CD1c-positive myeloid dendritic cell (primary cell): ENCODE measurements at regions not wholly inside any gene's neighbourhood (a gene's known extent, or its start where the extent isn't known, plus 50 kb on each side); places are given as distances from the start of the nearest gene placed in this dataset.

Source experiments
- DNase-seq: peaks from one replicate; pipeline ENCODE4 v3.0.0-alpha.2; 2016; ENCODE audit errors: extremely low spot score

DNA sequence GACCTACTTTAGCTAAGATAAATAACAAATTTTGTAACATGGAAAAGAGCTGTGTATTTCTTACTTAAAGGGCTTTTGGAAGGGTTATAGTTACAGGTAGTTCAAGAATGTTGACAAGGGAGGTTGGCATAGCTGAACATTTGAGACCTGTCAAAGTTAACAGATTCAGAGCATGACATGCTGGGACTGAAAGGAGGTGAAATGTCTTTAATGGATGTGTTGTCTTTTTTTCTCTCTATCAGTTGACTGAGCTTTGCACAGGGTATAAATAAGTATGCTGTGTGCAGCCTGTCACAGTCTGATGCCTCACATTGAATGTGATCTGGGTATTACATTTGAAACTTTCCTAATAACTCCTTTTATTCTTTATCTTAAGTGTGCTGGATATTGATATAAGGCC, 411.9 kb upstream of the ZP4 start:
- DNase-seq, result no peak

GRCh38 chr1:238296371-238296770, 405.6 kb upstream of the ZP4 start:
- DNase-seq, result no peak

- DNase-seq, result no peak
Observed at GRCh38 chr1:238293075-238293474, 402.4 kb upstream of the ZP4 start.

GRCh38 chr1:238281418-238281817, 390.7 kb upstream of the ZP4 start:
- no peak for DNase-seq

- DNase-seq, result no peak
Observed at GRCh38 chr1:238279694-238280380, 389.1 kb upstream of the ZP4 start.

DNA sequence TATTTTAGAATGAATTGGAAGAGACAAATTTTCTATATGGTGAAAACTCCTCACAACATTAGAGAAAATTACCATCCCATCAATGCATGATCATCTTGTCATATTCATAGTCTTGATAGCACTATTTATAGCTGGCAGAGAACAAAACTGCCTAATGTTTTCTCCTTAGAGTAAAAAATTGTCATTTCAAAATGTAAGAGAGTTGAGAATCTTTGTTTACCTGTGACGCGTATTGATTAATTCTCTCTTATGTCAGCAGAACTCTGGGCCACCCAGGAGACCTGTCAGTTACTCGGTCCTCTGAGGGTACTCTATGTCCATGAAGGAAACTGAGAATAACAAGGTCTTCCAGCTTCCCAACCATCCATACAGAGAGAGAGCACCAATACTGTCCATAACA, 381.4 kb upstream of the ZP4 start:
- DNase-seq, result no peak

- DNase-seq, result peak; percentile 20
Observed at GRCh38 chr1:238265866-238266265, 375.1 kb upstream of the ZP4 start.

DNA sequence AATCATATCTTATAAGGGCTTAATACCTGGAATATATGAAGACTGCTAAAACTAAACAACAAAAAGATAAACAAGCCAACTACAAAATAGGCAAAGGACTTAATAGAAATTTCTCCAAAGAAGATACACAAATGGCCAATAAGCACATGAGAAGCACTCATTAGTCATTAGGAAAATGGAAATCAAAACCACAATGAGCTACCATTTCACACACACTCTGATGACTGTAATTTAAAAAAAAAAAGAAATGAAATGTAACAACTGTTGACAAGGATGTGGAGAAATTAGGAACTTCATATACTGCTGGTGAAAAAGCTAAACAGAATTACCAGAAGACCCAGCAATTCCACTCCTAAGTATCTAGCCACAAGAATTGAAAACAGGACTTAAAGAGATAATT, 374.2 kb upstream of the ZP4 start:
- DNase-seq, result peak; percentile 3

DNA sequence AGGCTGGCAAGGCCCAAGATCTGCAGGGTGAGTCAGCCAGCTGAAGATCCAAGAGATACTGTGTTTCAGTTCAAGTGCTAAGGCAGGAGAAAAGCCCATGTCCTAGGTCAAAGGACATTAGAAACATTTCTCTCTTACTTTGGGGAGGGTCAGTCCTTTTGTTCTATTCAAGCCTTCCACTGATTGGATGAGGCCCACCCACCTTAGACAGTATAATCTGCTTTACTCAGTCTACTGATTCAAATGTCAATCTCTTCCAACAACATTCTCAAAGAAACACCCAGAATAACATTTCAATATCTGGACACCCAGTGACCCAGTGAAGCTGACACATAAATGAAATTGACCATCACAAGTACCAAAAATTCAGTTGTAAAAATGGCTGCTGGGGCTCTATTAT, 367.8 kb upstream of the ZP4 start:
- DNase-seq, result no peak

- no peak for DNase-seq
Observed at GRCh38 chr1:238257018-238257621, 366.4 kb upstream of the ZP4 start.

DNA sequence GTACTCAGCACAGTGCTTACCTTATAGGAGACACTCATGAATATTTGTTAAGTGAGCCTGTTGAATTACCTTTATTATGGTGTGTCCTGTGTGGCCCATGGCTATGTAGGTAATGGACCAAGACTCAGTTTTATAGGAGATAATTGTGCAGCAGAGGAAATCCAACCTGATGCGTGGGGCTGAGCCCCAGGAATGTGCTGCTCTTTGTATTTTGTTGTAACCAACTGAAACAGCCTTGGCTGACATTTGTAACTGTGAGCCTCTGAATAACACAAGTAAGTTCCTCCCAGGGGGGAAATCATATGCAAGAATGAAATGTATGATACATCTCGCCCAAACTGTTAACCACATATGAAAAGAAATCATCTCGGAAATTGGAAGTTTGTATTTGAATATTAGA, 364.2 kb upstream of the ZP4 start:
- no peak for DNase-seq

GRCh38 chr1:238252033-238252802, 361.5 kb upstream of the ZP4 start:
- DNase-seq, result peak; percentile 36

DNA sequence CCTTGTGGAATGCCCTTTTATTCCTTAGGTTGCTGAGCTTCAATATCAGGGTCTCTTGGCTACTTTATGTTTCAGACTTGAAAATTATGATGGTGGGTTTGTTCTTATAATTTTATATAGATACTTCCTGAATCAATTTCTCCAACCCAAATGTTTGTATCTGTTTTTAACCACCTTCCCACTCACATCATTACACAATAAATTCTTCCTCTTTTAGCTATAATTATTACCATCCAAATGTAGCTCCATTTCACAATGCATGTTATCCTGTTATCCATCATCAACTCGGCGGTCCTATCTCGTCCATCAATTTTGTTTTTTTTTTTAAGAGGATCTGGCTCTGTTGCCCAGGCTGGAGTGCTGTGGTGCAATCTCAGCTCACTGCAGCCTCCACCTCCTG, 357.6 kb upstream of the ZP4 start:
- peak; percentile 57 for DNase-seq

DNA sequence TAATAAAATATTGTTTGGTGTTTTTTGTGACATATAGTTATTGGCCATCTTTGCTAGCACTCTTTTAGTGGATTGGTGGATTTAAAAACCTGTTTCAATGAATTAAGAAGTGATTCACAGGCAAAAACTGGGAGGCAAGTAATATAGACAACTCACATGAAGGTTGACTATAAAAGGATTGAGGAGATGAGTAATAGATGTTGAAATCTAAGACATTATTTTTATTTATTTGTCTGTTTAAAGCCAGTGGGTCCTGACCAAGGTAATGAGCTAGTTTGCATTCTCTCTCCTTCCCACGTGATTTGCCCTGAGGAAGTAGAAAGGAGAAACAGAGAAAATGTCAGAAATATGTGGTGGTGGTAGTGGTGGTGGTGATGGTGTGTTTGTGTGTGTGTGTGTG, 351.5 kb upstream of the ZP4 start:
- DNase-seq, result no peak

GRCh38 chr1:238241607-238242006, 350.9 kb upstream of the ZP4 start:
- no peak for DNase-seq

GRCh38 chr1:238239343-238239742, 348.6 kb upstream of the ZP4 start:
- DNase-seq, result no peak

- DNase-seq, result no peak
Observed at GRCh38 chr1:238233966-238234365, 343.2 kb upstream of the ZP4 start.

- no peak for DNase-seq
Observed at GRCh38 chr1:238232084-238232710, 341.5 kb upstream of the ZP4 start.

GRCh38 chr1:238226810-238227209, 336.1 kb upstream of the ZP4 start:
- no peak for DNase-seq

- no peak for DNase-seq
Observed at GRCh38 chr1:238223076-238223640, 332.4 kb upstream of the ZP4 start.

DNA sequence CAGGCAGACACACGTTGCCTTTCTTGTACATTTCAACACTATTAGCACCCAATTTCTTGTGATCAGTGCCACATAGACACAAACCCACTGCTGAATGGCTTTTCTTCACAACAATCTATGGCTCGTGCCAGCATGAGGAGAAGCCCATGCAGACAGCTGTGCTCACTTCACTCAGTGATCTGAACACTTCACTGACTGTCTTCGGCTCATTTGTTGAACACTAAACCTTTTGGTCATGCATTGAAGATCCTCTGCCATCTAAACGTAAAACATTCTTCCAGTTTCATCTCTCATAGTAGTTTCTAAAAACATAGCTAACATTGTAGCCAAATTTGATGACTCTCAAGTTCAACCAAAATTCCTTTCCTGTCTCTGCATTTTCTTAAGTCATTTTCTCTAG, 331.0 kb upstream of the ZP4 start:
- no peak for DNase-seq

DNA sequence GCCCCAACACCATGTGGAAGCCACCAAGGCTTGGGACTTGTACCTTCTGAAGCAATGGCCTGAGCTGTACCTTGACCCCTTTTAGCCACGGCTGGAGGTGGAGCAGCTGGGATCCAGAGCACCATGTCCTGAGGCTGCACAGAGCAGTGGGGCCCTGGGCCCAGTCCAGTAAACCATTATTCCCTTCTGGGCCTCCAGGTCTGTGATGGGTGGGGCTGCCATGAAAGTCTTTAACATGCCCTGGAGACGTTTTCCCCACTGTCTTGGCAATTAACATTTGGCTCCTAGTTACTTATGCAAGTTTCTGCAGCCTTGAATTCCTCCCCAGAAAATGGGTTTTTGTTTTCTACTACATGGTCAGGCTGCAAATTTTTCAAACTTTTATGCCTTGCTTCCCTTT, 323.7 kb upstream of the ZP4 start:
- no peak for DNase-seq
